Stimulated activated CD8-positive, alpha-beta memory T cell treated with anti-CD3 and anti-CD28 coated beads, Interleukin-15, amount 100 ng/mL, for 4 hours (primary cell): ENCODE measurements at regions not wholly inside any gene's neighbourhood (a gene's known extent, or its start where the extent isn't known, plus 50 kb on each side); places are given as distances from the start of the nearest gene placed in this dataset.
"Not testable (repeated sequence)": the region's sequence is repeated elsewhere in the genome, so short reads cannot be mapped to it uniquely, and the experiment has no call there.

Source experiments
- DNase-seq, 2 donors: peaks; one replicate each; pipeline ENCODE4 v3.0.0-alpha.2; 2020; ENCODE audit warnings: low read depth in 2 of 2

GRCh38 chr1:112818990-112819689 is 104.0 kb upstream of the PPM1J start:
- no peak for DNase-seq

DNA sequence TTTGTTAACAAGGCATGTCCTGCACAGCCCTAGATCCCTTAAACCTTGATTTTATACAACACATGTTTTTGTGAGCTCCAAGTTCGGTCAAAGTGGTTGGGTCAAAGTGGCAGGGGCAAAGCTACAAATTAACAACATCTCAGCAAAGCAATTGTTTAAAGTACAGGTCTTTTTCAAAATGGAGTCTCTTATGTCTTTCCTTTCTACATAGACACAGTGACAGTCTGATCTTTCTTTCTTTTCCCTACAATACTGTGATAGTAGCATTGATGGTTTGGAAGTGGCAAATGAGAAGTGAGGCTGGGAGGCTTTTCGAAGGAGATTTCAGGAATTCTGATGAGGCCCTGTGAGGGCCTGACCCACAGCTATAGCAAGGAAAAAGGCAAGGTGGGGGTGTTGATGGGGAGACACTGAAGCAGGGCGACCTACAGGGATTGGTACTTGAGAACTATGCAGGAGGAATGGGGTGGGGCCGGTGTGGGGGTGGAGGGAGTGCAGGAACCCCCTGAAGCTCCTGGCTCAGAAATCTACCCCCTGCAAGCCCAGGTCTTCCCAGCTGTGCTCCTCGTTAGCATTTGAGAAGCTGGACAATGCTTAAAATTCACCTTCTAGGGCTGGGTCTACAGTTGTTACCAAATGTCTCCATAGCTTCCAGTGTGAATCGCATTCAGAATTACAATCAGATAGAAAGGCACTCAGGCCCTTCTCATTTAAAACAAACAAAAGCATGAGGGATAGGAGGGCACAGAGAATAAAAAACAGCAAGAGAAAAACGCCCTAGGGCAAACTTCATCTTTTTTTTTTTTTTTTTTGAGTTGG is 102.6 kb upstream of the PPM1J start:
- DNase-seq = no peak

DNA sequence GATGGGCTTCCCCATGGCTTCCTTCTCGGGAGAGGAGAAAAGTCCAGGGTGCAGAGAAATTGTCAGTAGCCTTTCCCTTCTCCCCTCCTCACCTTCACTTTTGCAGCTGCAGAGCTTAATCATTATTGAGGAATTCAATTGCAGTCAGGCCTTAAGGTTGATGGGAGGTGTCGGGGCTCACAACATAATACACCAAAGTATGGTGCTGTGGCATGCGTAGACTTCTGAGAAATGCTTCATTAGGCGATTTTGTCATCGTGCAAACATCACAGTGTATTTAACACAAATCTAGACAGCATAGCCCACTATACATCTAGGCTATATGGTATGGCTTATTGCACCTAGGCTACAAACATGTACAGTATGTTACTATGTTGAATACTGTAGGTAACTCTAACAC is 100.2 kb upstream of the PPM1J start:
- DNase-seq = no peak

- DNase-seq = not testable (repeated sequence)
Measured at GRCh38 chr1:112814645-112815044, 99.5 kb upstream of the PPM1J start.

- peak; percentile 10 to 19 for DNase-seq
Measured at GRCh38 chr1:112808861-112809684, 93.9 kb upstream of the PPM1J start.

DNA sequence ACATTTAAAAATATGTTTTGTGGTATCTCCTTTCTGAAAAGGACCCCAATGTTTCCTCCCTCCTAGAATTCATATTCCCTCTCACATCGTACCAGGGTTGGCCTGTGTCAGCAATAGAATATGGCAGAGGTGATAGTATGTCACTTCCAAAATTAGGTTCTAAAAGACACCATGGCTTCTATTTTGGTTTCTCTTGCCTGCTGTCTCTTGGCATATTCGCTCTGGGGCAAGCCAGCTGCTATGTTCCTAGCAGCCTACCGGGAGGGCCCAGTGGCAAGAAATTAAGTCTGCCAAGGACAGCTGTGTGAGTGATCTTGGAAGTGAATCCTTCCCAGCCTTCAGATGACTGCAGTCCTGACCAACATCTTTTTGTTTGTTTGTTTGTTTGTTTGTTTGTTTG is 92.9 kb upstream of the PPM1J start:
- DNase-seq = no peak

- no peak for DNase-seq
Measured at GRCh38 chr1:112807117-112807516, 92.0 kb upstream of the PPM1J start.

- DNase-seq = no peak
Measured at GRCh38 chr1:112806090-112806642, 91.0 kb upstream of the PPM1J start.

- DNase-seq = no peak
Measured at GRCh38 chr1:112805155-112805853, 90.2 kb upstream of the PPM1J start.

DNA sequence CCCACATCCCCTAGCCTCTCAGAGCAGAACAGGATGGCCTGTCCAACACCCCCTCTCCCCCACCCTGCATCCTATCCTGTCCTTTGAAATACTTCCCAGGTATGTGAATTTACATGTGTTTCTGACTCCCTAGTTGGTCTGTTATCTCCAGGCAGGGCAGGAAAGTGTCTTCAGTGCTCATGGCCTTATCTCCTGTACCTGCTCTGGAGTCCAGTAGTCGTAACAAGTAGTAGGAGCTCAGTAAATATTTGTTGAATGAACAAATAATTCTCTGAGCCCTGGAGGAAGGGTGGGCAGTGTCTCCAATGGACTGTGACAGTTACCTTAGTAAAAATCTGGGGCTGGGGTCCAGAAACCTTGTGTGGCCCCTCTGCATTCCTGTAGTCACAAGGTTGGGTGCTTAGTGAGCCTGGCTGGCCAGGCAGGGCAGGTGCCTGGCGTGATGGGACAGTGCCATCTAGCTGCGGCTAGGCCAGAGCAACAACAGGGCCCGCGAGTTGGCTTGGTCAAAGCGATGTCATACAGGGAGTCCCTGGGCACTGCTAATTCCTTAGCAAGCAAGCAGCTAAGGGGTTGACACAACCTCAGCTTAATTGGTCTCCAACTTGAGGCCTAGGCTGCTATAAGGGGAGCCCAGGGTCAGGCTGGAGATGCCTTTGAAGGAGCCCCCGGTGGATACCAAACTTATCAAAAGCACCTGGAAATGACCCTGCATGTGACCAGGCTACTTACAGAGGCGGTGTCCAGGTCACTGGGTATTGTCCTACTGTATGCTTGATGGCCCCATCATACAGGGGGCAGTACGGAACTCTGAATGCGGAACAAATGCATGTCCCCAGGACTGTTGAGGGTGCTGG is 89.0 kb upstream of the PPM1J start:
- DNase-seq = peak; percentile 1 to 2

DNA sequence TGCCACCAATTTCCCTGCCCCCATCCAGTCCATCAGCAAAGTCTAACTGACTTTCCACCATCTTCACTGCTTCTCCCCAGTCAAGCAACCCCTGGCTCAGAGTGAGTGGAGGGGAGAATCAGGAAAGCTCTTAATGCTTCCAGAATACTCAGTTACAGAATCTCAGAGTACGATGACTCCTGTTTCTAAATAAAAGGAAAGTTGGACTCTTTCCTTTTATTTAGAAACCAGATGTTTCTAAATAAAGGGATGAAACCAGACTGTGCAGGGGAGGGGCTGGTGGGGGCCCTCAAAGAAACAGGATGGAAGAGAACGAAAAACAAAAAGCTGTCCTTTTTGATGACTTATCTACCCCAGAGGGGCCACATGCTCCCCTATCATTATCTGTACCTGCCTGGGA is 85.2 kb upstream of the PPM1J start:
- DNase-seq = no peak

DNA sequence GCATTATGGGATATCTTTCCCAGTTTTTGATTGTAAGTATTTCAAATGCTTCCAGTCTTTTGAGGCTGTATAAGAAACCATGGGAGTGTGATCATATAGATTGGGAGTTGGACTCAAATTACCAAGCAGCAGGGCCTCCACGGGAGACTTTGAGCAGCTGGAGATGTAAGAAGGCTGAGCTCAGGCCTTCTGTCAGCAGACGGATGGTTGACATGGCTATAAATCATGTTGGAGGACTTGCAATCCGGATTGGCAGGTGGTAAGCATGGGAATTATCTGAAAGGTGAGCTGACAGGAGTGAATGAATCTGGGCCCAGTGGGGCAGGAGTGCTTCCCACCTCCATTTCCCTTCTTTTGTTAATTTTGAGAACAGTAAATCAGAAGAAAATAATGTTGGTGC is 83.2 kb upstream of the PPM1J start:
- DNase-seq = no peak

DNA sequence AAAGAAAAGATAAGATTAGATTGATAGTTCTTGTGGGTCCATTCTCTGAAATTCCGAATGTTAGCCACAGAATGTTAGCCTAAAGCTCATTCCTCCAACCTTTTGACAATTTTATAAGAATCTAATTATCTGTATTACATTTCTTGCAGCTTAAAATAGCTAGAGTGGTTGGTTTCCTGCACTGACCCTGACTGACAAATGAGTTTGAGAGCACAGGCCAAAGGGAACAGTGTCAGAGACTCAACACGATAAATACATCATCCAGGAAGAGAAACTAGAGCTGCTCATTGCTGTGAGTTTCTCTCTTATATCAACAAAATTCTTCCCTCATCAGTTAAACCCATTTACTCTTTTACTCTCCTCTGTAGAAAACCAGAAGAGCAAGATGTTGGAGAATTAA is 82.1 kb upstream of the PPM1J start:
- DNase-seq = no peak

GRCh38 chr1:112794654-112795239 is 79.6 kb upstream of the PPM1J start:
- no peak for DNase-seq

DNA sequence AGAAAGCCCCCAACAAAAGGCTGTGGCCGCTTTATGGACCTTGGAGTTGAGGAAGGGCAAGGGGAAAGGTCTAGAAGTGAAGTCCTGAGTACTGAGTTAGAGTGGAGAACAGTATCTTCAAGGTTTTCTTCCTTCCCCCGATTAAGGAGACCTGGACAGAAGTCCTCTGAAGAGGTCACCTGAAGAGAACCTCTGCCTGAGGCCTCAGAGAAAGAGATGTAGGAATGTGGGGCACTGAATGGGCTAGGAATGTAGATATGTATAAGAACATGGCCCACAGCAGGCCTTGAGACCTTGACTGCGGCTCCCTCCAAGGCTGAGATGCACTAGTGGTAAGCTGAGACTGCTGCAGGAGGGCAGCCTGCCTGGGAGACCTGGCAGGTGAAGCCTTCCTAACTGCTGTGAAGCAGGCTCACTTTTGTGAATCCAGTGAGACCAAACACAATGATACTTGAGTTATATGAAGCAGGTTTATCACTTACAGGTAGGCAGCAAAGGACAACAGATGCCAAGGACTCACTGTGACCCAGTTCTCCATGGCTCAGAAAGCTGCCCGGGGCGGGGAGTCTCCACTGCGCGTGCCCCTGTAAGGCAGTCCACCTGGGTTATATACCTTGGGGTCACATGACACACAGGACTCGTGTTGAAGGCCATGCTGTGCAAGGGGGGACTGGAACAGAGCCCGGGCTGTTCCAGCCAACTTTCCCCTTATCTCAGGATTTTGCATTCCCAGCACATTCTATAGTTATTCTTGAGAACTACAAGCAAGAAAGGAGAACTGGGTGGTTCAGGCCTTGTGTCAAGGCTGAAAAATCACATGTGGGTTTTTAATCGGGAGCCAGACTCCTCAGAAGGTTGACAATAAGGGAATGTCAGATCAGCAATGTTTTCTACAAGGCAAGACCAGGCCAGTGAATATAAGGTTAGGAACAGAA is 78.8 kb upstream of the PPM1J start:
- DNase-seq = no peak

GRCh38 chr1:112791723-112792104 is 76.6 kb upstream of the PPM1J start:
- DNase-seq = no peak

DNA sequence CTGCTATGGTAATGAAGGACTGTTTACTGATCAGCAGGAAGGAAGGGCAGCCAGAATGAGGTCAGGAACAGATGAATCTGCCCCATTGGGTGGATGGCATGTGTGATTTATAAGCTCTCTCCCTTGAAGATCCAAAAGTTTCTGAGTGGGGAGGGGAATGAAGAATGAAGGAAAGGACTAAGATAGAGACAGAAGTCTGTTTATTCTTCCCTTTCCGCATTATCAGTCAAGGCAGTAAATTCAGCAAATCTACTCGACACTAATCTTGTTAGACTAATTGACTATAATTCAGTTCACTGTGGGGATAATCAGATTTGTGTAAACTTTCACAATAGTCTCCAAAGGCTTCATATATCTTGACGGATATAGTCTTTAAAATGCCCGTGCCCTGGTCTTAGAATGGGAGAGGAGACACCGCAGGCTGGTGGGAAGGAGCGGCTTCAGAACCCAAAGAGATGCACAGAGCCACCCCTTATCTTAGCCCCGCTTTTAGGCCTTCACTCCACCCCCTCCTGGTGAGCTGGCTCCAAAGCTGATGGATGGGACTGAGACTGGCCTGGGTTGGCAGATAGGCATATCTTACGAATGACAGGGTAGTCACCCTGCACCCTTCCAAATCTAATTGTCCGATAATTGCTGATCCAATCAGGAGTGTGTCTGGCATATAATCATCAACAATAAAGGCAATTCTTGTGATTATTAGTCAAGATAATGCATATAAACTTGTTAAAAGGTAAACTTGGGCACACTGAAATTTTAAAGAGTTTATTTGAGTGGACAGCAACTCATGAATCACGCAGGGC is 76.0 kb upstream of the PPM1J start:
- no peak for DNase-seq

DNA sequence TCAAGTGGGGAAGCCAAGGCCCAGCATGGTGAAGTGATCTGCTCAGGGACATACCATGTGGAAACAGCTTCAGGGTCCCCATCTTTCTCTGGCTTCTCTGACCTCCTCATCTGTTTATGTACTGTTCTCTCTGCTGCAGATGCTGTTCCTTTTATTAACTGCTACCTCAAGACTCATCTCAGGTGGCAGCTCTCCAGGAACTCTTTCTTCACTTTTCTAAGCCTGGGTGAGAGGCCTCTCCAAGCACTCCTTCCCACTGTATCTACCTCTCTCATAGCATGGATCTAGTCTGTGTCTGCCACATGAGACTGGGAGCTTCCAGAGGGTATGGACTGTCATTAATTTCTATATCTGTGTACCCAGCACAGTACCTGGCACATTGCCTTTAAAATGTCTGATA is 73.4 kb upstream of the PPM1J start:
- no peak for DNase-seq
